Transverse colon (tissue), 4 donors: ENCODE measurements at regions not wholly inside any gene's neighbourhood (a gene's known extent, or its start where the extent isn't known, plus 50 kb on each side); places are given as distances from the start of the nearest gene placed in this dataset.

ENCODE experiments used
- EP300 ChIP-seq: sonication (generic); formaldehyde crosslinking; IDR thresholded peaks from one replicate; pipeline ENCODE4 v1.6.1; 2017; ENCODE audit warnings: antibody characterized with exemption, low read depth
- POLR2A ChIP-seq: fragments of 450-650 bp; IDR thresholded peaks from one replicate; pipeline ENCODE4 v1.6.1; 2016; ENCODE audit warnings: antibody characterized with exemption, mild to moderate bottlenecking, moderate library complexity
- POLR2AphosphoS5 ChIP-seq, 3 donors: sonication (generic); formaldehyde crosslinking; IDR thresholded peaks; one replicate each; pipeline ENCODE4 v1.6.1; 2016; ENCODE audit warnings: antibody characterized with exemption in 3 of 3
- TF ChIP-seq, protein P1 (sequence below), 5 experiments: fragments of 200-600 bp in 3 of 5; fragments of 450-650 bp in 2 of 5; sonication (generic) in 3 of 5; IDR thresholded peaks; 1 replicate in 2 of 5; 2 replicates in 3 of 5; pipeline ENCODE4 v1.5.1; 2016 to 2017; ENCODE audit warnings: antibody characterized with exemption in 5 of 5, inconsistent platforms in 3 of 5, mild to moderate bottlenecking in 2 of 5, moderate library complexity in 1 of 5

GRCh38 chr13:81773263-81773662 is 1432.3 kb upstream of the SPRY2 start:
- TF ChIP-seq EP300 (no peak), POLR2A (no peak), POLR2AphosphoS5 (IDR thresholded peaks at IDR 0.05) (no peak)
- TF ChIP-seq, protein P1, sequence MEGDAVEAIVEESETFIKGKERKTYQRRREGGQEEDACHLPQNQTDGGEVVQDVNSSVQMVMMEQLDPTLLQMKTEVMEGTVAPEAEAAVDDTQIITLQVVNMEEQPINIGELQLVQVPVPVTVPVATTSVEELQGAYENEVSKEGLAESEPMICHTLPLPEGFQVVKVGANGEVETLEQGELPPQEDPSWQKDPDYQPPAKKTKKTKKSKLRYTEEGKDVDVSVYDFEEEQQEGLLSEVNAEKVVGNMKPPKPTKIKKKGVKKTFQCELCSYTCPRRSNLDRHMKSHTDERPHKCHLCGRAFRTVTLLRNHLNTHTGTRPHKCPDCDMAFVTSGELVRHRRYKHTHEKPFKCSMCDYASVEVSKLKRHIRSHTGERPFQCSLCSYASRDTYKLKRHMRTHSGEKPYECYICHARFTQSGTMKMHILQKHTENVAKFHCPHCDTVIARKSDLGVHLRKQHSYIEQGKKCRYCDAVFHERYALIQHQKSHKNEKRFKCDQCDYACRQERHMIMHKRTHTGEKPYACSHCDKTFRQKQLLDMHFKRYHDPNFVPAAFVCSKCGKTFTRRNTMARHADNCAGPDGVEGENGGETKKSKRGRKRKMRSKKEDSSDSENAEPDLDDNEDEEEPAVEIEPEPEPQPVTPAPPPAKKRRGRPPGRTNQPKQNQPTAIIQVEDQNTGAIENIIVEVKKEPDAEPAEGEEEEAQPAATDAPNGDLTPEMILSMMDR (IDR thresholded peaks at IDR 0.05), result no peak
